NCI-H1105 (cell line): ENCODE measurements at regions not wholly inside any gene's neighbourhood (a gene's known extent, or its start where the extent isn't known, plus 50 kb on each side); places are given as distances from the start of the nearest gene placed in this dataset.
"Not testable (repeated sequence)": the region's sequence is repeated elsewhere in the genome, so short reads cannot be mapped to it uniquely, and the experiment has no call there.

Experiments used
- DNase-seq: peaks from one replicate; lab custom pipeline; 2025; lab: John Stamatoyannopoulos, UW

- no peak for DNase-seq
Observed at GRCh38 chr6:17012421-17013225, 89.2 kb upstream of the STMND1 start.

DNA sequence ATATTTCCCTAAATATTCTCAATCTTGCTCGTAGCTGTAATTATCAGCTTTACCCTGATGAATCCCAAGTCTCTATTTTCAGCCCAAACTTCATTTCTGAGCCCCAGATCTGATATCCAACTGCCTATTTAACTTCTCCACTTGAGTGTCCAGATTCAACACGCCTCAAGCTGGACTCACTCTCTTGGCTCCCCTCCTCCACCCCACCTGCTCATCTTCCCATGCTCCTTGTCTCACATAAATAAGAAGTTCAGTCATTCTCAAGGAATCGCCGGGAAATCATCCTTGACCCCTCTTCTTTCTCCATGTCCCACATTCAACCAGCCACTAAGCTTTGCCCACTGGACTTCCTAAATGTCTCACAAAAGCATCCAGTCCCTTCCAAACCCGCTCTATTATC is 89.9 kb upstream of the STMND1 start:
- DNase-seq: no peak

GRCh38 chr6:17007749-17008148 is 94.1 kb upstream of the STMND1 start:
- no peak for DNase-seq

- DNase-seq: no peak
Observed at GRCh38 chr6:17006543-17006942, 95.3 kb upstream of the STMND1 start.

DNA sequence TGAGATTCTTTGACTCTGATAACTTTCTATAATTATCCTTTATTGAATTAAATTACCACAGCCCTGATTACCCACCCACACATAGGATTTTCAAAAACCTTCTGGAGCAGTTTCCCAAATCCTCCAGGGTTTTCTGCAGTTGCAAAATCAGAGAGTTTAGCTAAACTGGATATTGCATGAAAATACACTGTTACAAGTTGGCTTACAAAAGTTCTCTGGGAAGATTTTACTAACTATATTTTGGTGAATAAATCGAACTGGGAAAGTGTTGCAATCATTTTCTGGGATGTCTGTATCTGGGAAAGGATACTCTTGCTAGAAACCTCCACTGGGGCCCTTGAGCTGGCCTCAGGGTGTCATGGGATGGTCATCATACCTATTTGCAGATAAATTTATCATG is 97.6 kb upstream of the STMND1 start:
- DNase-seq: no peak

DNA sequence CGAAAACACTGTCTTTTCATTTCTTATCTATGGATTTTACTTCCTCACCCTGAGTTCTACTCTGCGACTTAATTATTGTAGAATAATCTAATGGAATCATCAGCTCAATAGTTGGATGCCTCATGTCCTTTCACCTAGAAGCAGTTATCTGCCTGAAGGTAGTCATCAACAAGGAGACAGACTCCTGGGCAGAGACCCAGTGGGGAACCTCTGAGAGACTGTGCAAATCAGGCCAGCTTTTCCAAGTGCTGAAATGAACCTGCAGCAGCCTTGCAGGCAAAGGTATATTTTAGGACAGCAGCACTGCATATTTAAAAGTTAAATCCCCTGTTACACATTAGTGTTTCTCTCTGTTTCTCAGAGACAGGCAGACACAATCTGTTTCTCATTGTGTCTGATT is 99.7 kb upstream of the STMND1 start:
- no peak for DNase-seq

DNA sequence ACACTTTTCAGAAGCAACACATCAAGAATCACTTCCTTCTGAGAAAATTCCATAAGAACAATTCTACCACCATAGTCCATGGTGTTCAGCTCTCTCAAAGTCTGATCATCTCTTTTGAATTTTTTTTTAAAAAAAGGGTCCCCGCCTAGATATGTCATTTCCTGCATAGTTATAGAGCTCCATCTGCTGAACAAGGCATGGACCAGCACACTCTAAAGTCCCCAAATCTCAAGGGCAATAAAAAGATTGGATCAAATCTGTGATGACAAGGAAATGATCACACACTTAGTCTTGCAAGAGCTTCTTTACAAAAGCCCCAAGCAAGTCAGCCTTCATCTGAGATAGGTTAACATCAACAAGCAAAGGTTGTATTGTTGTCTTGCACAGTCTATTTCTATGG is 100.7 kb upstream of the STMND1 start:
- no peak for DNase-seq

DNA sequence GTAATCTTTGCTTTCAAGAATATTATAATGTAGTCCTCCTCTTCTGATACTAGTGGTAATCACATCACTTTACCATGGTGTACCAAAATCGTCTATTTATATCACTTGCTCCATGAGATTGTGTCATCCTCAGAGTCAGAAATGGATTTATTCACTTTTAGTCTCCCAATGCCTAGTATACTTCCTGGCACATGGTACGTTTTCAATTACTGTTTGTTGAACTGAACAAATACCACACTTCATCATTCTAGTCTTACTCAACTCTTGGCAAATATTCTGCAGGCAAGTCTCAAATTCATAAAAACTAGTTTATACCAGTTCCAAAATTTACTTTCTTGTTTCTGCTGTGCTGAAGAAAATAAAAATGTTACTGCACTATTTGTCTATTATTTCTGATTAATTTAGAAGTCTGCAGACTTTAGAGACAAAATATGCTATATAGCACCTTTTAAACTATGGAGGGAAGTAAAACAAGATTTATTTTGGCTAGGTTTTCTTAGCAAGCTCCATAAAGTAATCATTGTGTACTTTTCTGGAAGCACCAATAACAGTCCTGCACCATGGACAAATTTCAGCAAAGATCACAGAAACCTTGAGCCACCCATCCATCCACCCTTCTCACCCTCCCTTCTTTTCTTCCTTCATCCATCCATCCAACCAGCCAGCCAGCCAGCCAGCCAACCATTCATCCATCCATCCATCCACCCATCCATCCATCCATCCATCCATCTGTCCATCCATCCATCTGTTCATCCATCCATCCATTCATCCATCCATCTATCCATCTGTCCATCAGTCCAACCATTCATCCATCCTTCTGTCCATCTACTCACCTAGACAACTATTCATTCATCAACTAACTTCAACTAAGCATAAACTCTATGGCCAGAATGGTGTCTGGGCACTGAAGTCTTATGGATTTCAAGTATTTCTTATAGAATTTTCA is 102.1 kb upstream of the STMND1 start:
- no peak for DNase-seq

GRCh38 chr6:16998461-16998860 is 103.4 kb upstream of the STMND1 start:
- DNase-seq: no peak

DNA sequence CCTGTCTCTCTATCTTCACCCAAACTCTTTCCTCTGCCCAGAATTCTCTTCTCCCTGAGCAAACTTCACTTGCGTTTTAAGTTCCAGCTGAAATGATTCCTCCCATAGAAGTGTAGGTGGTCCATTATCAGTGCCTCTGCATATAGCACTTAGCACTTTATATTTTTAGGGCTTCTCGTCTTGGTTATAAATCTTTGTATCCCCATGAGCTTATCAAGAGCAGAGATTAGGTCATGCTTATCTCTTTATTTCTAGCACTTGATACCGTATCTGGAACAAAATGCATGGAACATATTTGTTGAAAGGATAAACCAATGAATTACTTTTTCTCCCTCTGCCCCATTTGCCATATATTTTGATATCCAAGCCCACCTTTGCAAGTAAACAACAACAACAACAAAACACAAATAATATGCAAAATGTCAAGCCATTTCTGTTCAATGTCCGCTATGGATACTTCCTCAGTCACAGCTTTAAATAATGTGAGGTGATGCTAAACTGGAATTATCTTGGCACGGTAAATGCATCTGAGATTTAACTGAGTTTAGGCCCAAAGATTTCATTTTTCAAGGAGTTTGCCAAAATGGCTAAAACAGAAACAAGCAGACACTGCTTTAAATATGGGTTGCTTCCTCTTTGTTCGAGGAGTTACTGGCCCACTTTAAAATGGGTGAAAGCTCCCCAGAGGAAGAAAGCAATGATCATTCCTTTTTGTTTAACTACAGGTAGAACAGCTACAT is 106.2 kb upstream of the STMND1 start:
- no peak for DNase-seq

DNA sequence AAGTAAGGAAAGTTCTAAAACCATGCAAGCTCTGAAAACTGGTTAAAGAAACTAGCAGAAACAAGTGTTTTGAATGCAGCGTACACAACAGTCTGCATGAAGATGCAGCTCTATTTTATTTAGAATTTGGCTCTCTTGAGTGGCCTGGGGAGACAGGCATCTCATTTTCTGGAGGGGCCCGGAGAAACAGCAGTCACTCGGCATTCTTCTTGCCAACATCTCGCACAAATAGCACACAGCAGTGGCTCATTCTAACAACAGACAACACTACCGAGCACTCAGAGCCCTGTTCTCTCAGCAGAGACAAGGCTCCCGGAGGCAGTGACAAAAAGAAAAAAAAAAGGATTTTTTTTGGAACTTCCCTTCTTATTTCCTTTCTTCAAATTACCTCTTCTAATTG is 108.5 kb upstream of the STMND1 start:
- no peak for DNase-seq

GRCh38 chr6:16991981-16992629 is 109.7 kb upstream of the STMND1 start:
- no peak for DNase-seq

- DNase-seq: not testable (repeated sequence)
Observed at GRCh38 chr6:16989976-16990375, 111.9 kb upstream of the STMND1 start.

- DNase-seq: no peak
Observed at GRCh38 chr6:16989382-16989781, 112.5 kb upstream of the STMND1 start.

DNA sequence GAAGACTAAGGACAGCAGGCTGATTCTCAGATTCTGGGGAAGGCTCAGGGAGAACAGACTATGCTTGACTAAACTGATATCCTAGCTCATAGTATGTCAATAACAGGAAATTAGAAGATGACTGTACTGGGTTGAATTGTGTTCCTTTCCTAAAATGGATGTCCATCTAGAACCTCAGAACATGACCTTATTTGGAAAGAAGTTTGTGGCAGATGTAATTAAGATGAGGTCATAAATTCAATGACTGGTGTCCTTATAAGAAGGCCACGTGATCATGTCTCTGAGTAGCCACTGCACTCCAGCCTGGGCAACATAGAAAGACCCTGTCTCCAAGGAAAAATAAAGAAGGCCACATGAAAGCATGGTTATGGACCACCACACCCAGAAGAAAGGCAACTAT is 113.9 kb upstream of the STMND1 start:
- DNase-seq: no peak

DNA sequence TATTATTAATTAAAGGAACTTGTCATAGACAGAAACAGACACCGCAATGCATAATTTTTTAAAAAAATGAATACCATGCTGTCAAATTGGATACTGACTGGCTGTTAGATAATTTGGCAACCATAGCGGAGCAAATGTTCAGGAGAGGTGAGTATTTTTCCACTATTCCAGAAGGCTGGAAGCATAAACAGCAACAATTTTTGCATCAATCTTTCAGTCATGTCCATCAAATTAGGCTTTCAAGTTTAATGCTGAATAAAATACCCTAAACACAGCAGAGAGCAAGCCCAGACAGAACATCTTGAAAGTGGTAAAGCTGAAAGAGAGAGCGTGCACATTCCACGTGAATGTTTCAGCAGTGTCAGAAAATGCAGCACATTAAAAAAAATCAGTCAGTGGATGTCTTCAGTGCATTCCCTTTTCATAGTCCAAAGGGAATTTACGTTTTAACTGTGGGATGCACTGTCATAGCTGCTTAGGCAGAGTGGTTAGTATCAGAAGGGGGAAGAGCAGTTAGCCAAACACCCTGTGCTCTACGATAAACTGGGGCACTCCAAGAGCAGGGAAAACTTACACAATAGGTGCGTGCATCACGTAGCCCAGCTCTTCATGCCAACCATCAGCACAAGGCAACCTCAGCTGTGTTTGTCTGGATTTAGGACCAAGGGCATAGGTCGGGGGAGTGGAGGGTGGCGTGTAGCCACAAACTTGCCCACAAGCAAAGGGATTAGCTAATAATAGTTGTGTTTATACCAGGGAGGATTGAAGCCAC is 116.2 kb upstream of the STMND1 start:
- DNase-seq: no peak

GRCh38 chr6:16982807-16983206 is 119.0 kb upstream of the STMND1 start:
- no peak for DNase-seq

DNA sequence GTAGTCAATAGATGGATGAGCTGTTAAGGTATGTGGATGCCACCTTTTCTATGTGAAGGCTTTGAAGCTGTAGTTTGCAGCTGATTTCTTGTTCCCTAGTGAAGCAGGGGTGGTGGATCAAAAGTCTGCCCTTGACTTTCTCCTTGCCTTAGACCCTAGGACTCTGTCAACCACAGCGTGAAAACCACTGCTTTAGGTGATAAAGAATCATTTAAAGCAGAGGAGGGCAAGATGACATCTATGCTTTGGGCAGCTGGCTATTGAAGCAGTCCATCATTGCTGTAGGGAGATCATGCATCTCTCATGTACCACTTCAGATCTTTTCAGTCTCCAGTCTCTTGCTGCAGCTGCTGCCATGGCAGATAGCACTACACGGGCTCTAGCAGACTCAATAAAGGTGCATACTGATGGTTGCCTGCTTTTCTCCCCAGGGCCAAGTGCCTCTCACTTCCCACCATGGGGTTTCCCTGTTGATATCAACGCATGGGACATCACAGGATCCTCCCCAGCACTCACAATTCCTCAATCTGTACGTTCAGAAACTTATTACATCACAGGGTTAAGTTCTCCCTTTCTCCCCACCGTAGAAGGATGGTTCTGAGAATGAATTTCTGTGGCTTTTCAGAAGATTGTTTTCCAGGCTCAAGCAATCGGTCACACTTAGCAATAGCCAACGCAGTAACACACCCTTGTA is 122.0 kb upstream of the STMND1 start:
- no peak for DNase-seq

- DNase-seq: no peak
Observed at GRCh38 chr6:16978686-16979085, 123.2 kb upstream of the STMND1 start.

DNA sequence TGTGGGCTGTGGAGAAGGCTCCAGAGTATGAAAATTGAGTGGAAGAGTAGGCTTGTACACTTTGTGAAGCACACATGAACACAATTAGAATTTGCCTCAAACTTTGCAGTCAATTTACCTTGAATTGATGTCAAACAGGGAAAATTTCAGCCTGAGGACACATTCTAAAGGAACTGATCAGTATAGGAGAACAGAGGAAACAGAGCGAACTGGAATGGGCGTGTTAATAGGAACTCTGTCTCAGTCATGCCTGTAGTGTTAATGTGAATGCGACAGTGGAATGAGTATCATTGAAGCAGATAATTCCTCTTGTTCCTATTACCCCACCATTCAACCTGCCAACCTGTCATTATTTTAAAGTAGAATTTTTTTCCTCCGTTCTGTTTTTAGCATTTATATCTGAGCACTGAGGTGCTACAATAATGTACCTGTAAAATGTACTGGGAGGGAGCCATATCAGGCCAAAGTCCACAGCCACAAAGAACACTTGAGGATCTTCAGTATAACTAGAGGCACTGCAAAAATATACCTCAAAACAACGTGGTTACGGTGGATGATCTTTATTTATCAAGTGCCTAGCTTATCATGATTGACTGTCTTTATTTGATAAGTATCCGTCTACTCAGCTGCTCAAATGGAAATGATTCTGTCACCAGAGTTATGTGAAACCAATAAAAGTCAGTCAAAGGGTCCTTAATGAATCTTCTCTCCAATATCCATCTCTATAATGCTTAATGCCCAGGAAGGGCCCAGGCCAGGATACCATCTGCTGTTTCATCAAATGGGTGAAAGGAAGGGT is 125.3 kb upstream of the STMND1 start:
- DNase-seq: no peak
